GM21786 (cell line): ENCODE measurements at regions not wholly inside any gene's neighbourhood (a gene's known extent, or its start where the extent isn't known, plus 50 kb on each side); places are given as distances from the start of the nearest gene placed in this dataset.
"Not testable (repeated sequence)": the region's sequence is repeated elsewhere in the genome, so short reads cannot be mapped to it uniquely, and the experiment has no call there.

Source experiments
- ATAC-seq: cut with Tn5 transposase; IDR thresholded peaks from one replicate; pipeline ENCODE4 v1.9.1; 2021; ENCODE audit not compliant: unreplicated experiment

- peak; percentile 79 for ATAC-seq
Measured at GRCh38 chr1:120544434-120544833, 129.6 kb downstream of the NBPF8 start.

- not testable (repeated sequence) for ATAC-seq
Measured at GRCh38 chr1:120550335-120550734, 135.5 kb downstream of the NBPF8 start.

- ATAC-seq = not testable (repeated sequence)
Measured at GRCh38 chr1:120552190-120552589, 137.4 kb downstream of the NBPF8 start.

DNA sequence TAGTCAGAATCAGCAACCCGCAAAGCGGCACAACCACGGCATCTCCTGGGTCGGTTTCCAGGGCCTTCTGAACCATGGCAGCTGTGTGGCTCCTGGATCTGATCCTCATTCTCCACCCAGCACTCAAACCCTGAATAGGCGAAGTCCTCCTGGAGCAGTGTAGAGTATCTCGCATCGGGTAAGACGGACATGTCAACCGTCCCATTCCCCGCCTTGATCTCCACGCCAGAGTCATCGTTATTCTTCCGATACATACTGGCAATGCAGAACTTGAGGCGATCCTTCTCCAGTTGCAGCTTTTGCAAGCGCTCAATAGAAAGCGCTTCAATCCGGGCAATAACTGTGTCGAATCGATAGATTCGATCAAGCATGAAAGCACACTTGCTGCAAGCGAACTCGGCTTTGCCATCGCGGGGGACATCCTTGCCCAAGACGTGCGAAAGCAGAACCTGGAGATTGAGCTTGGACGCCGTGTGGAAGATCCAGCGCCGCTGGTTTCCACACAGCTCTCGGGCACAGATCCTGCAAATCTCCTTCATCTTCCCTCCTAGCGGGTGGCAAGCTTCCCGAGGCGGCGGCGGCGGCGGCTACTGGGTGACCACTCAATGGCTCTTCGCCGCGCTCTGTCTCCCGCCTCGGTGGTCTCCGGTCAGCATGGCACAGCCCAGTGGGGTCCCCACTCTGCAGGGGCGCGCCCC lies 142.9 kb downstream of the NBPF8 start:
- peak; percentile 1 for ATAC-seq

GRCh38 chr1:120558303-120559060 lies 143.6 kb downstream of the NBPF8 start:
- ATAC-seq = peak; percentile 82

- not testable (repeated sequence) for ATAC-seq
Measured at GRCh38 chr1:120561767-120562166, 146.9 kb downstream of the NBPF8 start.

GRCh38 chr1:120565396-120565795 lies 150.6 kb downstream of the NBPF8 start:
- not testable (repeated sequence) for ATAC-seq

- ATAC-seq = not testable (repeated sequence)
Measured at GRCh38 chr1:120567620-120568019, 152.8 kb downstream of the NBPF8 start.

GRCh38 chr1:120575201-120575600 lies 148.5 kb upstream of the NBPF26 start:
- not testable (repeated sequence) for ATAC-seq

DNA sequence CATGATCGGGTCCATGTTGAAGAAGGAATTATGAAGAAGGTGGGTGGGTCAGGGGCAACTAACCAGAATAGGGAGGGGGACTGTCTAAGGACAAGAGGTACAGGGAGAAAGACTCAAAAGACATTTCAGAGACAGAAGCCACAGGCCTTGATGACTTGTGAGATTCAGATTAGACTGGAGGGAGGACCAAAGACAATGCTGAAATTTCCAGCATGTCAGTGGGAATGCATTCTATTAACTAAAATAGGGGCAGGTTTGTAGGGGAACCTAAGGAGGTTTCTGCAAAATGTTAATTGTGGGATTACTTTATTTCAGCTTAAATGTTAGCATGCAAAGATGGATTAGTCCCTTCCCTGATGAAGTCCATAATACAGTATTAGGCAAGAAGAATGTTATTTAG lies 141.6 kb upstream of the NBPF26 start:
- not testable (repeated sequence) for ATAC-seq

- not testable (repeated sequence) for ATAC-seq
Measured at GRCh38 chr1:120586053-120586452, 137.7 kb upstream of the NBPF26 start.

- ATAC-seq = not testable (repeated sequence)
Measured at GRCh38 chr1:120588811-120589210, 134.9 kb upstream of the NBPF26 start.

DNA sequence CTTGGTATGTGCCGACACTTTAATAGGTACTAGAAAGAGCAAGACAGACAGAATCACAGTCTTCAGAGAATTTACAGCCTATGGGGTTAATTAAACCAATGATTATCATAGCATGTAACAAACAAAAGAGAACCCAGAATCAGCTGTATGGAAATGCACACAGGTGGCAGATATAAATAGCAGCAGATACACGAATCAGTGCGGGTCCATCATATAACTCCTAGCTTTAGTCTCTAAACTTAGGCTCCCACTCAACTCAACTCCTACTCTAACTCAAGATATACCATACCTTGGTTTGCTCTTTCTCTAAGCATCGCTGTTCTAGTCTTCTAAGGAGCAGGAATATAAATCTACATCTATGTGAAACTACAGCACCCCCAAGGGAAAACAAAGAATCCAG lies 132.0 kb upstream of the NBPF26 start:
- ATAC-seq = not testable (repeated sequence)

DNA sequence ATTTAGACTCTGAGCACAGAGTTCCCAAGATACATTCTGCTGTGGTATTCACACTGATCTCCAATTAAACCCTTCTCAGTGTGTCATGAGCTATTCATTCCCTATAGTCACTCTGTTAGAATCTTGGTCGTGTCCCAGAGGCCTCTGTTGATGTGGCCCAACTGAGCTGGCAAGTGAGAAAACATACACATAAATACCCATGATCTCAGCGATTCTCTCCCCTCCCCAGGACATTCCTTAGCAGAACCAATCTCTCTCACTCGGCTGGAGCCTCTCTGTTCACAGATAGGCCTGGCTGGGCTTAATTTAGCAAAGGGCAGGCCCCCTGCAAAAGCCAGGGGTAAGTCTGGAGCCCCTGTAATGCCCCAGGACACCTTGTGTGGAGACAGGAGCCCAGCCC lies 130.8 kb upstream of the NBPF26 start:
- not testable (repeated sequence) for ATAC-seq

DNA sequence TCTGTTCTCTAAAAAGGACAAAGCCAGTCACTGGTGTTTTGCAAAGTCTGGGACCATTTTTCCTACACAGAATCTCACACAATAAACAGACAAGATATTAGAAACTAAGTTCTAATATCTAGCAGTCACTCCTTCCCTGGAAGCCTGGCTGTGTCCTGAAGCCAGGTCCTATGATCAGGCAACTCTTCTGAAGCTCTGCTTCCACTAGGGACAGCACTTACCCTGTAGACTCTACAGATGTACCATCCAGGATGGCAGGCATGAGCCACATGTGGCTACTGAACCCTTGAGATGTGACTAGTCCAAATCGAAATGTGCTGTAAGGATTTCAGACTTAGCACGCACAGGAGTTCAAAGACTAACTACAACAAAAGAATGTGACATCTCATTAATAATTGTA lies 130.1 kb upstream of the NBPF26 start:
- not testable (repeated sequence) for ATAC-seq

DNA sequence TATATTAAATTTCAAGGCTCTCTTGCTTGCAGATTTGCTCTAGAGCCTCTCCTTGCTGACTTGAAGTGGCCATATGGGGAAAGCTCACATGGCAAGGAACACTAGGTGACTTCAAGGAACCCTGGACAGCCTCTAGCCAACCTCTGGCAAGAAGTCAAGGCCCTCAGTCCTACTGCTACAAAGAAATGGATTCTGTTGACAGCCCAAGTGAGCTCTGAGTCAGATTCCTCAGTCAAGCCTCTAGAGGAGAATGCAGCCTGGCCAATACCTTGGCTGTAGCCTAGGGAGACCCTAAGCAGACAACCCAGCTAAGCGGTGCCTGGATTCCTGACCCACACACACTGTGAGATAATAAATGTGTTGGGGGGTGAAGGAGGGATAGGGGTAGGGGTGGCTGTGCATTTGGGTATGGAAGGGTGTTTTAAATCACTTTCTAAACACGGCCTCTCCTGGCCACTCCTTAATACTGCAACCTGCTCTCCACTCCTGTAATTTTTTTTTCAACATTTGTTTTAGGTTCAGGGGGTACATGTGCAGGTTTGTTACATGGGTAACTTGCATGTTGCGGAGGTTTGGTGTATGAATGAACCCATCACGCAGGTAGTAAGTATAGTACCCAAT lies 125.3 kb upstream of the NBPF26 start:
- ATAC-seq = not testable (repeated sequence)

- ATAC-seq = not testable (repeated sequence)
Measured at GRCh38 chr1:120599511-120599910, 124.2 kb upstream of the NBPF26 start.

DNA sequence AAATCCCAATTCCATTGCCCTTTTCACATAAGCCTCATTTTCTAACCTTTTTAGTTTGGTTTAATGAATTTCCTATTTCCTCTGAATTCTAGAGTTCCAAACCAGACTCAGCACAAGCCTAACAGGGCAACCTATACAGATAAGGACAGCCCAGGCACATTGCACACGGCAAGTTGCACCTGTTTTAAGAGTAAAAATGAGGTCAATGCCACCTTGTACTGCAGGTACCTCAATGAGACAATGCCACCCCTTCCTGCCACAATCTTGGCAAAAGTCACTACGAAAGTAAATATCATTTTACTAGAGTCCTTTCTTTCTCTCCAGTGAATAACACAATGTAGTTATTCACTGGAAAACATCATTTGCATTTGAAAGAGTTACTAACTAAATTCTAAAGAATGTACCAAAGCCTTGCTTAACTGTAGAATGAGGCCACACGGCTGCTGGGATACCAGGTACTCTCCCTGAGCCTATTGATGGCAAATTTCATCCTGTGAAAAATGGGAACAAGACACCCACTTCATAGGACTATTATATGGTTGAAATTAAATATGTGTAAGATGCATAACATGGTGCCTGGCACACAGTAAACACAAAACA lies 123.2 kb upstream of the NBPF26 start:
- ATAC-seq = not testable (repeated sequence)

DNA sequence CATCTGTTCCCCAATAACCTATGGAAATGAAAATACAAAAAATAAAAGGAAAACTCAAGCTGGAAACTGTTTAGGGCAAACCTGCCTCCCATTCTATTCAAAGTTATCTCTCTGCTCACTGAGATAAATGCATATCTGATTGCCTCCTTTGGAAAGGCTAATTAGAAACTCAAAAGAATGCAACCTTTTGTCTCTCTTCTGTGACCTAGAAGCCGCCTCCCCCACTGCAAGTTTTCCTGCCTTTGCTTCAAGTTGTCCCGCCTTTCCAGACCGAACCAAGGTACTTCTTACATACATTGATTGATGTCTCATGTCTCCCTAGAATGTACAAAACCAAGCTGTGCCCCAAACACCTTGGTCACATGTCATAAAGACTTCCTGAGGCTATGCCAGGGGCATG lies 115.9 kb upstream of the NBPF26 start:
- not testable (repeated sequence) for ATAC-seq

DNA sequence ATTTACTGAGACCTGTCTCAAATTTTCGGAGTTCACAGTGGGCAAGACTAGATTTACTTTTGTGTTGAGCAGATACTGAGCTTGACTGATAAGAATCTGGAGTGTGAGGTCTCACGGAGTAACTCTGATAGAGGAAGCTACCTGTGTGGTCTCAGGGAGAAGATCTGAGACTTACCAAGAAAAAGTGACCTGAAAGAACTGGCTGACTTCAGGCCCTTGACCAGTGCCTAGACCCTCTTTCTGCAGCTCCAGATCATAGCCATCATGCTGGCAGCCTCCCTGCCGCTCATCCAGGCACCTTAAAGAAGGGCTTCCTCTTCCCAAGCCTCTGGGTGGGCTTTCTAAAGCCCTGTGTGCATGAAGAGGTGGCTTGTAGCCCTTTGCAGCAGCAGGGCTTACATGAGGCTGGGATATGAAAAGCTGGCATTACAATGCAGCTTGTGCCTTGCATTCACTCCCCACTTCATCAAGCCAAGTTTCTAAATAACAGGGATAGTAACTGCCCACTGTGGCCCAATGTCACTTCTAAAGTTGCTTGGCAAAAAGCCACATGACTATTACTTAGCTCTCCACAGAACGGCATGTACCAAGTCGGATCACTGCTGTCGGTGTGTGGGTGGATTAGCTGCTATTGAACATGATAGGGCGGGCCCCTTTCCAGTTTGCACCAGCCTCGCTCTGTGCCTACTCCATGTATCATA lies 115.3 kb upstream of the NBPF26 start:
- not testable (repeated sequence) for ATAC-seq
